ENCODE measurements at regions not wholly inside any gene's neighbourhood (a gene's known extent, or its start where the extent isn't known, plus 50 kb on each side); places are given as distances from the start of the nearest gene placed in this dataset.

DNA sequence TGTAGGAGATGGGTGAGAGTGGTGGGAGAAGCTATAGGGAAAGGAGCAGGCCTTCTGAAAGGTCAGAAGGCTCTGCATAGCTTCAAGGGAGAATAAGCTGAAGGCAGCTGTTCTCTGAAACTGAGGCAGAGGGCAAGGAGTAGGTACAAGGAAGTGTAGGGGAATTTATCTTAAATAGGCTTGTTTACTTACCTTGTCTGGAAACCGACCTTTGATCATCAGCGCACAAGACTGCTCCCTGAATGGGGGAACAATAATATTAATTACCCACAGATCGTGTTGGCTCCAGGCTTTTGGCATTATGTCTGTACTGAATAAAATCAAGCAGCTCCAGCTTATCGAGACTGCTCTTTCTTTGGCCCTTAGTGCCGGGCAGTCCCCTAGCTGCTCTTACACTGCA is 175.5 kb upstream of the MAGEB16 start:
- TF ChIP-seq CTCF (IDR thresholded peaks at IDR 0.05; ENCODE audit: poor library complexity, severe bottlenecking): no peak
- TF ChIP-seq MXI1 (conservative IDR thresholded peaks at IDR 0.05; ENCODE audit: poor library complexity, severe bottlenecking): no peak
- no peak for TF ChIP-seq POLR2AphosphoS5 (IDR thresholded peaks at IDR 0.05)
- no peak for TF ChIP-seq EZH2 (IDR thresholded peaks at IDR 0.05; ENCODE audit: borderline replicate concordance, insufficient read depth, low read length, poor library complexity, severe bottlenecking)
- no peak for TF ChIP-seq RAD21 (conservative IDR thresholded peaks at IDR 0.05)
- TF ChIP-seq TAF1 (IDR thresholded peaks at IDR 0.05; ENCODE audit: low read depth): no peak

Measured in neural cell (in vitro differentiated cells).